ENCODE measurements at regions not wholly inside any gene's neighbourhood (a gene's known extent, or its start where the extent isn't known, plus 50 kb on each side); places are given as distances from the start of the nearest gene placed in this dataset.
A peak's percentile ranks its signal among the peaks of the same experiment; 100 is the strongest.
"Not testable (repeated sequence)": the region's sequence is repeated elsewhere in the genome, so short reads cannot be mapped to it uniquely, and the experiment has no call there.

GRCh38 chr11:89614428-89614827, 95.7 kb upstream of the TRIM77 start:
- peak; percentile 70 for DNase-seq (ENCODE audit: low spot score)

- DNase-seq (ENCODE audit: low spot score) = not testable (repeated sequence)
Measured at GRCh38 chr11:89615642-89616041, 94.5 kb upstream of the TRIM77 start.

- not testable (repeated sequence) for DNase-seq (ENCODE audit: low spot score)
Measured at GRCh38 chr11:89616161-89616560, 93.9 kb upstream of the TRIM77 start.

- DNase-seq (ENCODE audit: low spot score) = peak; percentile 63
Measured at GRCh38 chr11:89616999-89617602, 93.0 kb upstream of the TRIM77 start.

- DNase-seq (ENCODE audit: low spot score) = not testable (repeated sequence)
Measured at GRCh38 chr11:89620721-89621120, 89.4 kb upstream of the TRIM77 start.

- no peak for DNase-seq (ENCODE audit: low spot score)
Measured at GRCh38 chr11:89625171-89625570, 84.9 kb upstream of the TRIM77 start.

GRCh38 chr11:89626366-89626765, 83.7 kb upstream of the TRIM77 start:
- DNase-seq (ENCODE audit: low spot score) = no peak

- not testable (repeated sequence) for DNase-seq (ENCODE audit: low spot score)
Measured at GRCh38 chr11:89626881-89627280, 83.2 kb upstream of the TRIM77 start.

GRCh38 chr11:89633135-89633705, 76.9 kb upstream of the TRIM77 start:
- DNase-seq (ENCODE audit: low spot score) = peak; percentile 84

GRCh38 chr11:89640777-89641176, 69.3 kb upstream of the TRIM77 start:
- not testable (repeated sequence) for DNase-seq (ENCODE audit: low spot score)

GRCh38 chr11:89648232-89648631, 61.9 kb upstream of the TRIM77 start:
- not testable (repeated sequence) for DNase-seq (ENCODE audit: low spot score)

- DNase-seq (ENCODE audit: low spot score) = not testable (repeated sequence)
Measured at GRCh38 chr11:89648996-89649395, 61.1 kb upstream of the TRIM77 start.

- DNase-seq (ENCODE audit: low spot score) = peak; percentile 88
Measured at GRCh38 chr11:89654669-89655068, 55.4 kb upstream of the TRIM77 start.

- DNase-seq (ENCODE audit: low spot score) = not testable (repeated sequence)
Measured at GRCh38 chr11:89658767-89659166, 51.3 kb upstream of the TRIM77 start.

GRCh38 chr11:89659414-89659813, 50.7 kb upstream of the TRIM77 start:
- DNase-seq (ENCODE audit: low spot score) = not testable (repeated sequence)

GRCh38 chr11:89660234-89660633, 49.9 kb upstream of the TRIM77 start:
- DNase-seq (ENCODE audit: low spot score) = no peak

All from pons (tissue), 1 donor.